ENCODE measurements at regions not wholly inside any gene's neighbourhood (a gene's known extent, or its start where the extent isn't known, plus 50 kb on each side); places are given as distances from the start of the nearest gene placed in this dataset.

DNA sequence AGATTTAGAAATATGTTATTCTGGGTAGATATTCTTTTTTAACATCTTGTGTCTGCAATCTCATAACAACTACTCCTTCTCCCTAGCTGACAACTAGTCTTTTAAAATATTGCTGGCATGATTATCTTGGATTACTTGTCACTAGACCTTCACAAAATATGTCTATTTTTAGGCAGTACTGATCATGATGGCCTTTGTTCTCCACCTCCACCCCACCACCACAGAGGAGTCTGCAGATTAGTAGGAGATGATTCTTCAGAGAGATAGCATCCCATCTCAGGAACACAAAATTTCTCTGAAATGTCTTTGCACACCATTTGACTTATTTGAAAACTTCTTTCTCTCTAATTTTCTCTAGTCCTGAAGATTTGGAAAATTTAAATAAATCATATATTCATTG lies 338.1 kb upstream of the SPHKAP start:
- TF ChIP-seq POLR2A (IDR thresholded peaks at IDR 0.05) = no peak
- TF ChIP-seq, protein P1, sequence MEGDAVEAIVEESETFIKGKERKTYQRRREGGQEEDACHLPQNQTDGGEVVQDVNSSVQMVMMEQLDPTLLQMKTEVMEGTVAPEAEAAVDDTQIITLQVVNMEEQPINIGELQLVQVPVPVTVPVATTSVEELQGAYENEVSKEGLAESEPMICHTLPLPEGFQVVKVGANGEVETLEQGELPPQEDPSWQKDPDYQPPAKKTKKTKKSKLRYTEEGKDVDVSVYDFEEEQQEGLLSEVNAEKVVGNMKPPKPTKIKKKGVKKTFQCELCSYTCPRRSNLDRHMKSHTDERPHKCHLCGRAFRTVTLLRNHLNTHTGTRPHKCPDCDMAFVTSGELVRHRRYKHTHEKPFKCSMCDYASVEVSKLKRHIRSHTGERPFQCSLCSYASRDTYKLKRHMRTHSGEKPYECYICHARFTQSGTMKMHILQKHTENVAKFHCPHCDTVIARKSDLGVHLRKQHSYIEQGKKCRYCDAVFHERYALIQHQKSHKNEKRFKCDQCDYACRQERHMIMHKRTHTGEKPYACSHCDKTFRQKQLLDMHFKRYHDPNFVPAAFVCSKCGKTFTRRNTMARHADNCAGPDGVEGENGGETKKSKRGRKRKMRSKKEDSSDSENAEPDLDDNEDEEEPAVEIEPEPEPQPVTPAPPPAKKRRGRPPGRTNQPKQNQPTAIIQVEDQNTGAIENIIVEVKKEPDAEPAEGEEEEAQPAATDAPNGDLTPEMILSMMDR (IDR thresholded peaks at IDR 0.05) = no peak

Data from thyroid gland (tissue), 4 donors.